ENCODE measurements at regions not wholly inside any gene's neighbourhood (a gene's known extent, or its start where the extent isn't known, plus 50 kb on each side); places are given as distances from the start of the nearest gene placed in this dataset.

DNA sequence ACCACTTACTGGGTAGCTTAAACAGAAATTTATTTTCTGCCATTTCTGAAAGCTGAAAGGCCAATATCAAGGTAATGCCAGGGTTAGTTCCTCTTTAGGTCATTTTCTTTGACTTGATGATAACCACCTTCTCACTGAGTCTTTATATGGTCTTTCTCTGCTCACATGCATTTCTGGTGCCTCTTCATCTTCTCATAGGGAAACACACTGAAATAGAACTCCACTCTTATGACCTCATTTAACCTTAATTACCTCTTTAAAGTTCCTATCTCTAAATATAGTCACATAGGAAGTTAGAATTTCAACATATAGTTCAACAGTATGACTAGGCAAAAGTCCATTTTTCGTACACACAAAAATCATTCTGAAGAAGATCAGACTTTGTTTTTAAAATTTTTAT, 616.8 kb upstream of the VRK2 start:
- intact Hi-C loops (cut with DNase I) = no loop called here
- ATAC-seq (no peak), DNase-seq (ENCODE audit: low spot score) (no peak)

DNA sequence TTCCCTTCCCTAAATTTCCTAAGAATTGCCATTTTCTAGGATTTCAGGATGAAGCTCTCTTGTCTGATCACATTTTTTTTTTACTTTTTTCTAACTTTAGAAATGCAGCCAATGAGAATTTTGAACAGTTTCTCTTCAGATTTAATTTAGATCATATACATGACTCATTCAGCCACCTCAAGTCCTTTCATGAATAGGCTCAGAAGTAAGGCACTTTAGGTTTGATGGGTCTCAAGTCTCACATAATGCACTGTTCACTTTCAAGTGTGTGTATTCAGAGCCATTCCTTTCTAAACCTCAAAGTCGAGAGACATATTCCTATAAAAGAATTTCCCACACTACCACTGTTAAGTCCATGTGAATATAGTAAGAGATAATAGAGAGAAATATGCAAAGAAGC, 614.1 kb upstream of the VRK2 start:
- no peak for DNase-seq (ENCODE audit: low spot score)
- ATAC-seq = no peak
- intact Hi-C loops (cut with DNase I) = no loop called here

DNA sequence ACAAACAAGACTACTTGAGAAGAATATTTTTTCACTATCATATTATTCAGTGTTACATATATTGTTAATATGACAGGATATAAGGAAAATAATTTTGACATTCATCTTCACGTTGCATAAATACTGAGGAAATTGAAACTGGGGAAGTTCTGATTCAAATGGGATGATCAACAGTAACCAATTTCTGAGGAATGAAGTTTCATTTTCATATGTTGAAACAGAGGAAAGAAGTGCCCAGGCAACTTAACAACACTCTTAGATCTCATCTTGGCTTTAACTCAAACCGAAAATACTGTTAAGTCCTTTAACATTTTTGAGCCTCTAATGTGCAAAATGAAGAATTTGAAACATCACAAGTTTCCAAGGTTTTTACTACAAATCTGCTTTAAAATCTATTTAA, 612.2 kb upstream of the VRK2 start:
- ATAC-seq = no peak
- intact Hi-C loops (cut with DNase I) = no loop called here
- DNase-seq (ENCODE audit: low spot score) = no peak

DNA sequence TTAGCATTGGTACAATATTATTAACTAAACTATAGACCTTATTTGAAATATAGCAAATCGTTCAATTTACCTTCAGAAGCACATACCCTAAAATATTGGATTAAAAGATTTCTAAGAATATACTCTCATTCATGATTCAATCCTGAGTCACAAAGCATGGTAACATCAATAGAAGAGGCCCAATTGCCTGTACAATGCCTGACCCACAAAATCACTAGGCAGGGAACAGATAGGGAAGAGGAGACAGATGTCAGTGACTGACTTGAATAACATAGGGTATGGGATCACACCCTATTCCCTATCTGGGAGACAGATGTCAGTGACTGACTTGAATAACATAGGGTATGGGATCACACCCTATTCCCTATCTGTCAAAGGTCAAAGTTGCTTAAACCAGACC, 611.6 kb upstream of the VRK2 start:
- no peak for DNase-seq (ENCODE audit: low spot score)
- intact Hi-C loops (cut with DNase I) = no loop called here
- no peak for ATAC-seq

DNA sequence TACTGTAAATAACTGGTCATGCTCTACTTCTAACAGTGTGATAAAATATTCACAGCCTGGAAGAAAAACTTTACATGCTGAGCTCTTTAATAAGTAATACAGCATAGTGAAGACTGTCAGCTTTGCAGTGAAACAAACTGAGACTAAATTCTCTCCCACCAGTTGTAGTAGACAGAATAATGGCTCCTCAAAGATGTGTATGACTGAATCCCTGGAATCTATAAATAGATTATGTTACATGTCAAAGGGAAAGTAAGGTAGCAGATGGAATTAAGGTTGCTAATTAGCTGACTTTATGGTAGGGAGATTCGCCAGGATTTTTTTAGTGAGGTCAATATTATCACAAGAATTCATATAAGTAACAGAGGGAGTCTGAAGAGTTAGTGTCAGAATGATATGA, 609.5 kb upstream of the VRK2 start:
- DNase-seq (ENCODE audit: low spot score) = no peak
- ATAC-seq = no peak
- intact Hi-C loops (cut with DNase I) = no loop called here

DNA sequence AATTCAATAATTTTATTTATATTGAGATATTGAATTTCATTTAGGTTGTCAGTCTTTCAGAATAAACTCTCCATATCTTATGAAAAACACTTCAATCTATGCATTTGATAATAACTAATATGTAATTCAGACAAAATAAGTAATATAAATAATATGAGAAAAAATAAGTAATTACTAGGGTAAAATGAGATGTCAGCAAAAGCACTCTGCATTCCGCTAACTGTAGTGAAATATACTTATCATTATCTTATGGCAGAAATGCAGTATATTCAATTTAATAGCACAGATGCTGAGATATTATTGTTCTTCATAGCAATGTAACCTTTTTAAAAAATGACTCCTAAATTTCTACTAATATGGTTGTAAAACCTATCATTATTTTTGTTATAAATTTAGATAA, 606.2 kb upstream of the VRK2 start:
- ATAC-seq (no peak), DNase-seq (ENCODE audit: low spot score) (no peak)
- intact Hi-C loops (cut with DNase I) = no loop called here

DNA sequence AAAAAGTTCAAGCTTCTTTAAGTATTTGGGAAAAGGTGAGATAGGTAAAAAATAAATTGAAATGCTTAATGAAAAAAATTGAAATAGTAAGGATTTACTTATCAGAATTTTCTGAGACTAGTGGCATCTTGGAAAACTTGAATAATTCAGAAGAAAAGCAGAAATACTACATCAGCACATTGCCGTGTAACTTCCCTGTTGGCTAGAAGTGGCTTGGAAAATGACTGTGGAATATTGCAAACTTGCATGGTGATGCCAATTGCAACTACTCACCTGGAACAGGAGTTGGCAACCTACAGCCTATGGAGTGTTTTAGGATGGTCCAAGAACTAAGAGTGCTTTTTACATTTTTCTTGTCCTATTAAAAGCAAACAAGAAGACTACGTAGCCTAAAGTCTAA, 603.5 kb upstream of the VRK2 start:
- no peak for ATAC-seq
- intact Hi-C loops (cut with DNase I) = no loop called here
- no peak for DNase-seq (ENCODE audit: low spot score)

DNA sequence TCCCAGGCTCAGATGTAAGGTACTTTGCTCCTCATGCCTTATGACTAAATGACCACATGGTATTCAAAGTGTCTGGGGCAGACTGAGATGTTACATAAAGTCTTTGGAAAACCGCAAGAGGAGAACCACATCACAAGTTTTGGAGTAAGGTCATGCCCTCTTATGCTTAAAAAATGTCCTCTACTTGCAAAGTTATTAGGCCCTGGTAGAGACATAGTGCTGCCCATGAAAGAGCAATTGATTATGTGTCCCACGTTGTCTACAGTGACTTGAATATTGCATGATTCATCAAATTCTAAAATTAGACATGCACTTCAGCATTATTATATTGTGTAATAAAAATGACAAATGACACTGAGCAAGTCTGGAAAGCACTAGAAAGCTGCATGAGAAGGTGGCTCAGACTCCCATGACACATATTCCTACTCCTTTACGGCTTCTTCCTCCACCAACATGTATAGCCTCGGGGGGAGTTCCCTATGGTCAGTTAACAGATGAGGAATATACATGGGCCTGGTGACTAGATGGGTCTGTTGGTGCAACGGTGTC, 602.6 kb upstream of the VRK2 start:
- no peak for ATAC-seq
- intact Hi-C loops (cut with DNase I) = no loop called here
- DNase-seq (ENCODE audit: low spot score) = no peak

DNA sequence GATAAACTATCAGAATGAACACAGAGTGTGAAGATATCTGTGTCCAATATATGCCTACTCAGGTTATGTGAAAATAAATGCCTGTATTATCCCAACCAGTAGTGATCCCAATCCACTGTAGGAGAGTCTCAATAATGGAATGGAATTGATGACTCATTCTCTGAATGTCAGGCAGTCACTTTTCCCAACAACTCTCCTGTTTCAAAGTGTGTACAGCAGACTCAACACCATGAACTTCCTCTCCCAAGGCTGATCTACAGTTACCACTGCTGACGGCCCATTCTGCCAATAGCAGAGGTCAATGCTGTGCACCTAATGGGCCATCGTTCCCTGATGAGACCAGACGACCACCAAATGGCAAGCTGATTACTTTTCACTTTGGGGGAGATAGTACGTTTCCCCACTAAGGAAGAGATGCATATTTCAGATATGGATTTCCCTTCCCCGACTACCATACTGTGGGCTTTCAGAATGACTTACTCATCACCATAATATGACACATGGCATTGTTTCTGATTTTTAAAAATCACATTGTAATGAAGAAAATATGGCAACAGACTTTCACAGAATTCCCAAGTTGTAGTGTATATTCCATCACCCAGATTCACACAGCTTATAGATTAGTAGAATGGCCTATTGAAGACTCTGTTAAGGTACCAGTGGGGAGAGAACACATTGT, 601.7 kb upstream of the VRK2 start:
- intact Hi-C loops (cut with DNase I) = no loop called here
- no peak for DNase-seq (ENCODE audit: low spot score)
- no peak for ATAC-seq

DNA sequence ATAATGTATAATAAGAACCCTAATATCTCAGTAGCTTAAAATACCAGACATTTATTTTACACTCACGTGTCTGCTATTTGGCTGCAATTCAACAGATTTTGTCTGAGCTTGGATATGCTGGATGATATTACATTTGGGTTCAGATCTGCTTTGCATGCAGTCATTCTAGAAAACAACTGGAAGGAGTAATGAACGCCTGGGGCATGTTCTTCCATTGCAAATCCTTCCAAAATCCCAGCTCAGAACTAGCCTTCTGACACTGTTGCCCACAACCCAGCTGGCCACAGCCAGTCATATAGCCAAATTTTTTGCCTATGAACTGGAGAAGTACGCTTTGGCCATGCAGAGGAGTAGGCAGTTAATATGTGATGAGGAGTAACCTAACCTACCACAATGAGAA, 597.8 kb upstream of the VRK2 start:
- intact Hi-C loops (cut with DNase I) = no loop called here
- ATAC-seq = no peak
- DNase-seq (ENCODE audit: low spot score) = no peak

DNA sequence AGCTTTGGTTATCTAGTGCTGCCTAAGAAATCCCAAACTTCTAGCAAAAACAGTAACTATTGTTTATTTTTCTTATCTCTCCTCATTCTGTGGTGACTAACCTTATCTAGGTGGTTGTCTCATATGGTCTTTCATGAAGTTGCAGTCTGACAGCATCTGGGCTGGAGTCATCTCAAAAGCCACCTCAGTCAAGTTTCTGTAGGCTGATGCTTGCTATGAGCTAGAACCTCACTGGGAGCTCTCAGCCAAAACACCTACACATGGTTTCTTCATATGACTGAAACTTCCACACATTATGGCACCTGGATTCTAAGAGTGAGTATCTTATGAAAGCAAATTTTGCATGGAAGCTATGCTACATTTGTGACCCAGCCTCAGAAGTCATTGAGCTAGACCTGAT, 596.4 kb upstream of the VRK2 start:
- no peak for ATAC-seq

DNA sequence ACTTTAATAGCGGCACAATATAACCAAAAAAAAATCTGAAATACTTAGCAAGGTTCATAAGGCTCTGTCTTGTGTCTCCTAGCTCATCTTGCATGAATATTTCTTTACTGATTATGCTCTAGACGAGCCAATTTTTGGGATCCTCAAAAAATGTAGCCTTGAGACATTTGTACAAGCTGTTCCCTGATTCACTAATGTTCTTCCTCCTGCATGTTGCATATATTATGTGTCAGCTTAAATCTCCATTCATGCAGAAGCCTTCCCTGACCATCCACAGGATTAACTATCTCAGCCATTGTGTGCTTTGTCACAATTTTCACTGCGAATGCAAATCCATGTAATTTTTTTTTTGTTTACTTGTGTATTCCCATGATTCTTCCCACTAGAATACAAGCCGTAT, 594.0 kb upstream of the VRK2 start:
- ATAC-seq = no peak
- intact Hi-C loops (cut with DNase I) = no loop called here
- no peak for DNase-seq (ENCODE audit: low spot score)

More for the DNA sequence above, 596.4 kb upstream of the VRK2 start:
- DNase-seq (ENCODE audit: low spot score) = no peak
- intact Hi-C loops (cut with DNase I) = no loop called here

DNA sequence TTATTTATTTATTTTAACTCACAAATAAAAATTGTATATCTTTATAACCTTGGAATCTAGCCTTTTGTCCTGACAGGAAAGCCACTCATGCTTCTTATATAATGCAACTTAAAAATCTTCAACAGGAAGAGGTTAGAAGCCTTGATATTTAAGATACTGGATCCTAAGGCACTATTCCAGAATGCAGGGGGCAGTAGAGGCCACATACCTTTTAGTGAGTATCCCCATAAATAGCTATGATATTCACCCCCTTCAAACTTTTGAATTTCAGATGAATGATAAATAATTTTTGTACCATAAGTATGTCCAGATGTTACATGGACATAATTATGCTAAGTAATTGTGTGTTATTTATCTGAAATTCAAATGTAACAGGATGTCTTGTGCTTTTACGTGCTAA, 592.7 kb upstream of the VRK2 start:
- no peak for DNase-seq (ENCODE audit: low spot score)
- intact Hi-C loops (cut with DNase I) = no loop called here
- no peak for ATAC-seq

DNA sequence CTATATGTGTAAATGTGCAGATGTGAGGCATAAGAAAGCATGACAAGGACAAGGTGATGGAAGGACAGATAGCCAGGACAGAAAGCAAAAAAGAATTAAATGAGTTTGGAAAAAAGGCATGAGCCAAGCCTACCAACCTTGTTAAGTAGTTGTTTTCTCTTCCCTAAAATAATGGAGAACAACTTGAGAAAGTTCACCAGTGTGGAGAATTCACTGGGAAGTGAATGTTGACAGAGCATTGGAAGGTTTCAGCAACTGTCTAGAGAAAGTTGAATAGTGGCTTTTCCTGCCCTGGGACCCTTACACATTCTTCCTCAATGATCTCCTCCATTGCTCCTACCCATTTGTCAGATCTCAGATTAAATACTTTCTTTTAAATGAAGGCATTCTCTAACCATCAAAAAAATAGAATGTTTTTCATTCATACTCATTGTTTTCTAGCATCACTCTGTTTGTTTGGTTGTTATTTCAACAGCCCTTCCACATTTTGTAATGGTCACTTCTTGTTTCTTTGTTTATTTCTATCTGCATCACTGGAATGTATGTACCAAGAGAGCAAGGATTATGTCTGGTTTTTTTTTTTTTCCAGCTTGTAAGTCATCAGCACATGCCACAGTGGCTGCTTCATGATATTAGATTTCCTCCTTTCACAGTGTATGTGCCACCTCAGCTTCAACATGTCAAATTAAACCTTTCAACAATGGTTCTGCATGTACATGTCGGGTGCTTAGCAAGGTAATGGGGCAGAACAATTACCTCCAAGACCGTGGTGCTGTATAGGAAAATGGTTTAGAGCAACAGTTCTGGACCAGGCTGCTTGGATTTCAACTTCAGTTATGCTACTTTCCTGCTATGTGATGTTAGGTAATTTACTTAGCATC, 586.0 kb upstream of the VRK2 start:
- DNase-seq (ENCODE audit: low spot score) (no peak), ATAC-seq (no peak)

DNA sequence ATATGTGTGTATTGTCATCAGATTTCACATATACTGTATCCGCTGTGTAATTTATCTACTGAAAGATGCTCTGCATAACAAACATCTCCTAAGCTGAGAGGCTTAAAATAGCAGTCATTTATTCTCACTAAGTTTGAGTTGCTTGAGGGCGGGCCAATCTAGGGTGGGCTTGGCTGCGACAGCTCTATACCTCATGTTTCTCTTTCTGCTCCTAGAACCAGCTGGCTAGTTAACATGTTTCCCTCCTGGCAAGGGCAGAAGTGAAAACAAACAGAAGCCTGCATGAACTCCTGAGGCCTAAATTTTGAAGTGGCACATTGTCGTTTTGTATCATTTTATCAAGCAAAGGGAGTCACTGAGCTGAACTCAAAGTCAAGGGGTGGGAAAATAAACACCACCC, 585.0 kb upstream of the VRK2 start:
- no peak for ATAC-seq
- intact Hi-C loops (cut with DNase I) = no loop called here
- DNase-seq (ENCODE audit: low spot score) = no peak

More for the DNA sequence above, 586.0 kb upstream of the VRK2 start:
- intact Hi-C loops (cut with DNase I) = no loop called here

DNA sequence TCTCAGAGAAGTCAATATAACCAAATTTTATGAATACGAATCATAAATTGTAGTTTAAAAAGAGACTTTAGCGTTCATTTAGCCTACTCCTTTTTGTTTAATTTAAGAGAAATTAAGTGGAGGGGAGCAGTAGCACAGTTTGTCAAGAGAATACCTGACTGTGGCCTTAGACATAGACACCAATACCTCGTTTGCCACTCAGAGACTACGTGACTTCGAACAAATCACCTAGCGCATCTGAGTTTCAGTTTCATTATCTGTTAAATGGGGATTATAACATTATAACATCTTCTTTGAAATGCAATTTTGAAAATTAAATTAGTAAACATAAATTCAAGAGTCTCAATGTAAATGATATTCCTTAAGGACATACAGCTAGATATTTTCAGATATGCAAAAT, 581.5 kb upstream of the VRK2 start:
- ATAC-seq = no peak
- intact Hi-C loops (cut with DNase I) = no loop called here
- DNase-seq (ENCODE audit: low spot score) = no peak

DNA sequence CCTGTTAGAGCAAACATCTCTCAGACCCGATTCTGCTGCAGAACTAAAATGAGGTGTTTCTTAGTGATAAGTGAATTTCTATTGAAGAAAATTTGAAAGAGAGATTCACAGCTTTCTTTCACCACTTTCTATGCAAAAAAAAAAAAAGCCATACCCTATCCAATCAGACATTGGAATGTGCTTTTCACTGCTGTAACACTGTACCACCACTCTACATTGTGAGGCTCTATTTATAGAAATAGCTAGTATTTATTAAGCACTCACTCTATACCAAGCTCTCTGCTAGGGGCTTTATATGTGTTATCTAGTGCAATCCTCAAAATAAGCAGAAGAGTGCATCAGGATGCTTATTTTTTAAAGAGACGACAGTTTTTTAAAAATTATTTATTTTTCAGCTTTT, 580.6 kb upstream of the VRK2 start:
- intact Hi-C loops (cut with DNase I) = no loop called here
- ATAC-seq = no peak
- no peak for DNase-seq (ENCODE audit: low spot score)

DNA sequence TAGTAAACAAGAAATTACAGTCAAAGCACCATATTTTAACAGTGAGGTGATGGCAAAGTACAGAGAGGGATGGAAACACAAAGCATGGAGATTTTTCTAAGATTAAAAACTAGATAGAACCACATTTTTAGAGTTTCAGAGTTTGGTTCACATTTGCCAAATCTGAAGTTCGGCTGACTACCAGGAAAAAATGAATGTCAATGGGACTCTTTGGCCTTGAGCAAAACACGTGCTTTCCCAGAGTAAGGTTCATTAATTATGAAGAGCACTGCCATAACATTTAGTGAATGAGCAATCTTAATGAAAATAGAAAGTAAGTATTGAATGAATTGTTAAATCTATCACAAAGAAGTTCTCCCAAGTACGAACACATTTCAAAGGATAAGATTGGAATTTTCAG, 571.2 kb upstream of the VRK2 start:
- intact Hi-C loops (cut with DNase I) = no loop called here
- DNase-seq (ENCODE audit: low spot score) = no peak
- no peak for ATAC-seq

DNA sequence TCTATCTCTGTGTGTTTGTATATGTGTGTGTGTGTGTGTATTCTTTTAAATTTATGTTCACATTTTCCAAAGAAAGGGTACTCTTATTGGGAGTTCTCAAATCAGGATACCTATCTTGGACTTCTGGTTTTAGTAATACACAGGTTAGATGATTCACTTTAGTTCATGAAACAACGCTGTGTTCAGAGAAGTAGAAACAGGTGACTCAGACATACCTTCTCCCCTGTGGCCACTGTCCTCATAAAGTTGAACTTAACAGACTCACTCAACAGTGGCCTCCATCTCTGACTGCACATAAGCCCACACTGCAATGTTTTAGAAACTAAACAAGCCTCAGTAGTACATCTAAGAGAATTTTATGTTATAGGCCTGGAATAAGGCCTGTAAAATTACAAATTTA, 566.6 kb upstream of the VRK2 start:
- ATAC-seq (no peak), DNase-seq (ENCODE audit: low spot score) (no peak)
- intact Hi-C loops (cut with DNase I) = no loop called here

DNA sequence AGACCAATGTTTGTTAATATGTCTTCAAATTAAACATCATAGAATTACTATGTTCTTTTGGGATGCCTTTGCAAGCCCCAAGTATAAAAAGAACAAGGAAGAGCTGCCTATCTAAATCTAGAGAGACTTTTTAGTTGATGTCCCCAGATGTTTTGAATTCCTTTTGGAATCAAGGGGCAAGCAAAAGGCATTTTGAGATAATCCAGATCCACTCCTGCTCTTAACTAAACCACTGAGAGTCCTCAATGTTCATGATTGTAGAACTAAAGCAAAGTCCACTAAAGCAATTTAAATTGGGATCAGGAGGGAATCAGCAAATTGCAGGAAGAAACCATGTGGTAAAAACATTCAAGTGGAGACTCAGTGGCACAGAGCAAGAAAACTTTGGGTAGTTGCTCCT, 558.5 kb upstream of the VRK2 start:
- DNase-seq (ENCODE audit: low spot score) = no peak

DNA sequence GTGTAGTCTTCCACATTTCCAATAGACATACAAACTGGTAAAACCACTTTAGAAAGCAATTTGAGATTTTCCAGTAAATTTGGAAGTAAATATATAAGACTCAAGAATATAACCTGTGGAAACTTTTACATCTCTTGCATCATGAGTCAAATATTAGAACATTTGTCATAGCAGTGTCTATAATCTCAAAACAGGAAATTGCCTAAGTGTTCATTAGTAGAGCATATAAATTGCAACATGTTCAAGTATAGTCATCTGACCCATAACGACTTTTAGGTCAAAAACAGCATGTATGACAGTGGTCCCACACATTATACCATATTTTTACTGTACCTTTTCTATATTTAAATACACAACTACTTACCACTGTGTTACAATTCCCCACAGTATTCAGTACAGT, 555.9 kb upstream of the VRK2 start:
- intact Hi-C loops (cut with DNase I) = no loop called here
- DNase-seq (ENCODE audit: low spot score) (no peak), ATAC-seq (no peak)

More for the DNA sequence above, 558.5 kb upstream of the VRK2 start:
- intact Hi-C loops (cut with DNase I) = no loop called here
- ATAC-seq = no peak

Measured in sciatic nerve (tissue), 2 donors.